B cell (primary cell): ENCODE measurements at regions not wholly inside any gene's neighbourhood (a gene's known extent, or its start where the extent isn't known, plus 50 kb on each side); places are given as distances from the start of the nearest gene placed in this dataset.

ENCODE experiments used
- ATAC-seq: fragments of 200-7000 bp; cut with Tn5 transposase; one replicate; pipeline ENCODE4 v1.10.0; 2021; ENCODE audit warnings: low read depth, mild to moderate bottlenecking, moderate number of reproducible peaks, moderate library complexity
- CTCF ChIA-PET: fragments of 350-600 bp; sonication (Branson Sonifier 250); formaldehyde crosslinking; loops from one replicate; lab custom pipeline; 2021; ENCODE audit warnings: antibody characterized with exemption, inconsistent platforms; lab: Charles Lee
- POLR2A ChIA-PET: fragments of 350-600 bp; sonication (Branson Sonifier 250); formaldehyde crosslinking; loops from one replicate; lab custom pipeline; 2021; ENCODE audit warnings: antibody characterized with exemption; lab: Charles Lee
- DNase-seq: peaks from one replicate; pipeline ENCODE4 v3.0.0; 2013
- H2AFZ ChIP-seq: 2 replicates; pipeline ENCODE4 v1.6.1; 2012; ENCODE audit warnings: mild to moderate bottlenecking, low read depth, low read length; ENCODE audit not compliant: insufficient read depth, poor library complexity, severe bottlenecking
- H3K27ac ChIP-seq, 2 donors: 1 replicate in 1 of 2; 2 replicates in 1 of 2; pipeline ENCODE4 v1.5.1; 2012 to 2013; ENCODE audit warnings: low read length in 2 of 2, mild to moderate bottlenecking in 2 of 2, moderate library complexity in 1 of 2
- H3K27me3 ChIP-seq, 4 experiments: fragments of 200-600 bp in 1 of 4; sonication (generic) in 1 of 4; replicated peaks in 1 of 4; 1 replicate in 2 of 4; 2 replicates in 2 of 4; pipeline versions ENCODE4 v1.6.1 to v1.7.0; 2013 to 2016; ENCODE audit warnings: low read length in 3 of 4, mild to moderate bottlenecking in 2 of 4, mixed read lengths in 1 of 4, moderate library complexity in 1 of 4; ENCODE audit not compliant: insufficient read depth in 4 of 4, control insufficient read depth in 3 of 4; ENCODE audit errors: control extremely low read depth in 1 of 4
- H3K36me3 ChIP-seq, 2 experiments: replicated peaks in 1 of 2; 1 replicate in 1 of 2; 2 replicates in 1 of 2; pipeline versions ENCODE4 v1.6.1 to v1.7.1; 2013; ENCODE audit warnings: low read length in 1 of 2; ENCODE audit not compliant: insufficient read depth in 2 of 2, control insufficient read depth in 1 of 2; ENCODE audit errors: control extremely low read depth in 1 of 2, extremely low read depth in 1 of 2
- H3K4me1 ChIP-seq, 2 donors: fragments of 200-600 bp in 1 of 2; sonication (generic) in 1 of 2; 1 replicate in 1 of 2; 2 replicates in 1 of 2; pipeline versions ENCODE4 v1.5.1 to v1.6.1; 2013 to 2017; ENCODE audit warnings: low read length in 2 of 2; ENCODE audit not compliant: control insufficient read depth in 2 of 2, insufficient read depth in 2 of 2
- H3K4me2 ChIP-seq: replicated peaks from 2 replicates; pipeline ENCODE3; 2012; ENCODE audit warnings: mild to moderate bottlenecking, low read depth, low read length; ENCODE audit not compliant: poor library complexity, severe bottlenecking
- H3K4me3 ChIP-seq, 5 experiments: fragments of 200-600 bp in 1 of 5; sonication (generic) in 1 of 5; 1 replicate in 3 of 5; 2 replicates in 2 of 5; pipeline versions ENCODE4 v1.5.1 to v1.7.0; 2011 to 2016; ENCODE audit warnings: low read length in 4 of 5, mild to moderate bottlenecking in 4 of 5, low read depth in 2 of 5, control low read depth in 1 of 5, moderate library complexity in 1 of 5; ENCODE audit not compliant: insufficient read depth in 1 of 5; ENCODE audit errors: control extremely low read depth in 1 of 5, extremely low read depth in 1 of 5
- H3K79me2 ChIP-seq: fragments of 200-600 bp; sonication (generic); one replicate; pipeline ENCODE4 v1.6.0; 2016; ENCODE audit warnings: low read length; ENCODE audit not compliant: control insufficient read depth, insufficient read depth
- H3K9ac ChIP-seq: fragments of 200-600 bp; sonication (generic); 2 replicates; pipeline ENCODE4 v1.6.1; 2017; ENCODE audit warnings: mild to moderate bottlenecking, low read length, moderate library complexity
- H3K9me3 ChIP-seq, 3 donors: one replicate each; pipeline versions ENCODE4 v1.6.1 to v1.7.1; 2013; ENCODE audit warnings: low read length in 2 of 3; ENCODE audit not compliant: control insufficient read depth in 2 of 3, insufficient read depth in 1 of 3; ENCODE audit errors: control extremely low read depth in 1 of 3
- H4K20me1 ChIP-seq: 2 replicates; pipeline ENCODE4 v1.6.0; 2012; ENCODE audit warnings: mild to moderate bottlenecking, low read length; ENCODE audit not compliant: insufficient read depth, control insufficient read depth, poor library complexity, severe bottlenecking
- H3K27ac Mint-ChIP-seq: one replicate; pipeline ENCODE4 v1.8.0; 2021; ENCODE audit warnings: mixed read lengths
- H3K27me3 Mint-ChIP-seq: one replicate; pipeline ENCODE4 v1.8.0; 2021; ENCODE audit warnings: mixed read lengths
- H3K4me1 Mint-ChIP-seq: one replicate; pipeline ENCODE4 v1.8.0; 2021; ENCODE audit warnings: mixed read lengths
- H3K4me3 Mint-ChIP-seq: one replicate; pipeline ENCODE4 v1.8.0; 2021; ENCODE audit warnings: mixed read lengths
- H3K9me3 Mint-ChIP-seq: one replicate; pipeline ENCODE4 v1.8.0; 2022; ENCODE audit warnings: mixed read lengths; ENCODE audit not compliant: insufficient read depth
- EZH2 ChIP-seq: IDR thresholded peaks from 2 replicates; pipeline ENCODE4 v1.6.1; 2012; ENCODE audit warnings: borderline replicate concordance, low read depth, mild to moderate bottlenecking, moderate library complexity, low read length; ENCODE audit not compliant: insufficient read depth, poor library complexity, severe bottlenecking
- WGBS: methylation state at CpG from one replicate; pipeline ENCODE4 v1.1.5; 2013; ENCODE audit warnings: missing lambda C conversion rate; ENCODE audit not compliant: insufficient coverage; 5-methylcytosine and 5-hydroxymethylcytosine counted together
- intact Hi-C: fragments of 100-400 bp; cut with micrococcal nuclease; formaldehyde crosslinking; loops from one replicate; pipeline ENCODE4 v1.10.0; 2022
- TF ChIP-seq, protein P1 (sequence below): fragments of 200-600 bp; IDR thresholded peaks from one replicate; pipeline ENCODE4 v1.8.0; 2022; ENCODE audit warnings: antibody characterized with exemption, mild to moderate bottlenecking

DNA sequence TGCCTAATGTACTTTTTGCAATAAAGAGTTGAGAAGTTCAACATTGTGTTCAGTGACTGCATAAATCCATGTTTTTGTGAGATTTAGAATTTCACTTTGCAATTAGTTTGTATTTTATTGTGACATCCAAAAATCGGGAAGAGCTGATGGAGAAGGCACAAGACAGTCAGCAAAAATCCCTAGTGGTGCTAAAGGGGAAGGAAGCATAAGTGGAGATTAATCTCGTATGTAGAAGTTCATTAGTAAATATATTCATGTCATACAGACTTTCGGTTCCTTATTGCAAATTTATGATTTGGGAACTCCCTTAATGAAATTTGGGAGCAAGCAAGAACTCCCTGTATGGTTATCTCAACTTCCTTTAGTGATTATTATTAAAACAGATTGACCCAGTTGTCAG, 57.8 kb upstream of the SLC39A8 start:
- no peak for TF ChIP-seq EZH2
- TF ChIP-seq, protein P1, sequence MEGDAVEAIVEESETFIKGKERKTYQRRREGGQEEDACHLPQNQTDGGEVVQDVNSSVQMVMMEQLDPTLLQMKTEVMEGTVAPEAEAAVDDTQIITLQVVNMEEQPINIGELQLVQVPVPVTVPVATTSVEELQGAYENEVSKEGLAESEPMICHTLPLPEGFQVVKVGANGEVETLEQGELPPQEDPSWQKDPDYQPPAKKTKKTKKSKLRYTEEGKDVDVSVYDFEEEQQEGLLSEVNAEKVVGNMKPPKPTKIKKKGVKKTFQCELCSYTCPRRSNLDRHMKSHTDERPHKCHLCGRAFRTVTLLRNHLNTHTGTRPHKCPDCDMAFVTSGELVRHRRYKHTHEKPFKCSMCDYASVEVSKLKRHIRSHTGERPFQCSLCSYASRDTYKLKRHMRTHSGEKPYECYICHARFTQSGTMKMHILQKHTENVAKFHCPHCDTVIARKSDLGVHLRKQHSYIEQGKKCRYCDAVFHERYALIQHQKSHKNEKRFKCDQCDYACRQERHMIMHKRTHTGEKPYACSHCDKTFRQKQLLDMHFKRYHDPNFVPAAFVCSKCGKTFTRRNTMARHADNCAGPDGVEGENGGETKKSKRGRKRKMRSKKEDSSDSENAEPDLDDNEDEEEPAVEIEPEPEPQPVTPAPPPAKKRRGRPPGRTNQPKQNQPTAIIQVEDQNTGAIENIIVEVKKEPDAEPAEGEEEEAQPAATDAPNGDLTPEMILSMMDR = no peak
- H3K4me2 ChIP-seq = no peak overlapping the region
- H3K36me3 ChIP-seq = no peaks in the 10 kb centered on the region
- H3K4me1 ChIP-seq = no peaks in the 10 kb centered on the region
- no peaks in the 10 kb centered on the region for H4K20me1 ChIP-seq
- H3K9me3 Mint-ChIP-seq = no peaks in the 10 kb centered on the region
- H3K9me3 ChIP-seq = no peaks in the 10 kb centered on the region
- no peaks in the 10 kb centered on the region for H3K27me3 Mint-ChIP-seq
- H3K9ac ChIP-seq = no peak overlapping the region
- WGBS = no CpG with 5 or more reads among the region's 3 CpGs
- H3K4me3 Mint-ChIP-seq = no peak overlapping the region
- no peak overlapping the region for H3K4me3 ChIP-seq
- peaks cover 2% of the 10 kb centered on the region for H3K4me1 Mint-ChIP-seq
- no peak overlapping the region for H2AFZ ChIP-seq
- POLR2A ChIA-PET = no interaction called here
- H3K27ac Mint-ChIP-seq = no peak overlapping the region
- ATAC-seq = no peak
- DNase-seq = no peak
- no peaks in the 10 kb centered on the region for H3K27me3 ChIP-seq
- CTCF ChIA-PET = interaction anchor here (1.0 kb wide), 1 partner anchor 28 kb away, joined by 3 read pairs; no protein-coding TSS in a partner anchor
- intact Hi-C loops = no loop called here
- no peak overlapping the region for H3K27ac ChIP-seq
- no peaks in the 10 kb centered on the region for H3K79me2 ChIP-seq

DNA sequence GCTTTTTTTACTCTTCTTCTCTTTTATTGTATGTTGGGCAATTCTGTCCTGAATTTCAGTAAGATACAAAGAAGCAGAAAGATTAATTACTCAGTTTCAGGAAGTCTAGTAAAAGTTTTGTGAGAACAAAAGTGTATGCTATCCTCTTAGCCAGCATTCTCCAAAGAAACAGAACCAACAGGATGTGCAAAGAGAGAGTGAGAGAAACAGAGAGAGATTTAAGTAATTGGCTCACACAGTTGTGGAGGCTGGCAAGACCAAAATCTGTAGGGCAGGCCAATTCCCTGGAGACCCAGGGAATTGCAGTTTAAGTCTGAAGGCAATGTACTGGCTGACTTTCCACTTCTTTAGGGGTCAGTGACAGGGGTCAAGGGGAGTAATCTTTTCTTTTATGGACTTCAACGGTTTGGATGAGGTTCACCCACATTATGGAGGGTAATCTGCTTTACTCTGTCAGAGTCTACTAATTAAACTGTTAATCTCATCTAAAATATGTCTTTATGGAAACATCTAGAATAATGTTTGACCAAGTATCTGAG, 59.2 kb upstream of the SLC39A8 start:
- no peak for TF ChIP-seq EZH2
- TF ChIP-seq, protein P1 = no peak

More for the DNA sequence above, 59.2 kb upstream of the SLC39A8 start:
- no peaks in the 10 kb centered on the region for H3K27me3 ChIP-seq
- no peaks in the 10 kb centered on the region for H3K36me3 ChIP-seq
- ChIA-PET CTCF (interaction anchor here (0.8 kb wide), 1 partner anchor 16 kb away, joined by 4 read pairs; no protein-coding TSS in a partner anchor), POLR2A (no interaction called here)
- intact Hi-C loops = no loop called here
- H3K4me1 Mint-ChIP-seq = peaks cover 2% of the 10 kb centered on the region
- H3K27me3 Mint-ChIP-seq = no peaks in the 10 kb centered on the region
- no peak overlapping the region for H3K9ac ChIP-seq
- ATAC-seq (no peak), DNase-seq (no peak)
- no peak overlapping the region for H2AFZ ChIP-seq
- H3K9me3 ChIP-seq = no peaks in the 10 kb centered on the region
- no peaks in the 10 kb centered on the region for H3K9me3 Mint-ChIP-seq
- H3K4me1 ChIP-seq = no peaks in the 10 kb centered on the region
- no peaks in the 10 kb centered on the region for H4K20me1 ChIP-seq
- no CpG with 5 or more reads among the region's 1 CpG for WGBS
- no peak overlapping the region for H3K4me3 ChIP-seq
- no peak overlapping the region for H3K4me3 Mint-ChIP-seq
- H3K79me2 ChIP-seq = no peaks in the 10 kb centered on the region
- H3K27ac Mint-ChIP-seq = no peak overlapping the region
- no peak overlapping the region for H3K27ac ChIP-seq
- no peak overlapping the region for H3K4me2 ChIP-seq
